CD4-positive, alpha-beta T cell treated with Interferon alpha-2 for 1 hour (primary cell): ENCODE measurements at regions not wholly inside any gene's neighbourhood (a gene's known extent, or its start where the extent isn't known, plus 50 kb on each side); places are given as distances from the start of the nearest gene placed in this dataset.
"Not testable (repeated sequence)": the region's sequence is repeated elsewhere in the genome, so short reads cannot be mapped to it uniquely, and the experiment has no call there.

Source experiments
- DNase-seq, 2 donors: peaks; one replicate each; pipeline ENCODE4 v3.0.0-alpha.2; 2020 to 2022

- DNase-seq: no peak
These were observed 76.7 kb upstream of the DRD5 start for GRCh38 chr4:9704551-9705332.

DNA sequence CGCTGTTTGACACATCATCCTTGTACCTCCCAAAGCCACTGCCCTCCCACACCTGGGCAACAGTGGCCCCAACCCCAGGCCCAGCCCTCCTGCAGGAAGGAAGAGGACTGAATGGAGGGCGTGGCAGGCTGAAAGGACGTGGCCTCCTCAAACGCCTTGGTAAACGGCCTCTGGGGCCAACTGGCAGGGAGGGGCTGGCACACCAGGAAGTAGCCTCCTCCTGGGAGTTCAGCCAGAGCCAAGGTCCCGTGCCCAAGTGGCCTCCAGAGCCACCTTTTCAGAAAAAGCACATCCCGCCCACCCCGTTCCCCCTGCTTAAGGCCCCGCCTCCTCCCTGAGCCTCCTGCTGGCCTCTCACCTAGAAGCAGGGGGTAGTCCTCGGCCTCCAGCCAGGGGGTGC is 74.2 kb upstream of the DRD5 start:
- not testable (repeated sequence) for DNase-seq

- not testable (repeated sequence) for DNase-seq
These were observed 73.5 kb upstream of the DRD5 start for GRCh38 chr4:9707936-9708335.

DNA sequence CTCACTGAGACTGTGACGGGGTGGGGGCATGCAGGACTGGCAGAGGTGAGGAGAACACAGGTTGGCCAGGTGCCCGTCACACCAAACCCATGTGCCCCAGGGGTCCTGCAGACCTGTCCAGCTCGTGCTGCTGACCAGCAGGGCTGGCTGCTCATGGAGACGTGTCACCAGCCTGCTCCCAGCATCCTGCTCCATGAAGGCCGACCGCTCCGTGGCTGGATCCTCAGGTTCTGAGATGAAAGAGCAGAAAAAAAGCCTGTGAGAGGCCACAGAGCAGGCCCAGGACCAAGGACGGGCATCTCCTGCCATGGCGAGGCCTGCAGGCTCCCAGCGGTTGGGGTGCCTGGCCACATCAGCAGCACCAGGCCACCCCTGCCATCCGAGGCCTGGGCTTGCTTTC is 71.7 kb upstream of the DRD5 start:
- no peak for DNase-seq

DNA sequence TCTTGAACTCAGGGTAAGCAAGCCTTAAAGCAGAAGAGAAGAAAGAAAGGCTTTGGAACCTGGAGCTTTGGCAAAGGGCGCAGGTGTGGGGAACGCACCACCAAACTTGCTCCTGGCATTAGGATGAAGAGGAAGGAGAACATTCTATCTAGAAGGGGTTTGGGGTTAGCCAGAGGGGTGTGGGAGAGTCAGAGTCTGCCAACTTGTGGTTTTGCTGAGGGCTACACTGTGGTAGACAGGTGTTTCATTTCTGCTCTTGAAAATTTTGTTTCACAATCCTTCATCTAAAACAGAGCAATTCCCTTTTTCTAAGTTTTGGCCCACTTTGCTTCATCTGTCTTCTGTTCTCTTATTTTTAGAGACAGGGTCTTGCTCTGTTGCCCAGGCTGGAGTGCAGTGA is 66.2 kb upstream of the DRD5 start:
- DNase-seq: not testable (repeated sequence)

DNA sequence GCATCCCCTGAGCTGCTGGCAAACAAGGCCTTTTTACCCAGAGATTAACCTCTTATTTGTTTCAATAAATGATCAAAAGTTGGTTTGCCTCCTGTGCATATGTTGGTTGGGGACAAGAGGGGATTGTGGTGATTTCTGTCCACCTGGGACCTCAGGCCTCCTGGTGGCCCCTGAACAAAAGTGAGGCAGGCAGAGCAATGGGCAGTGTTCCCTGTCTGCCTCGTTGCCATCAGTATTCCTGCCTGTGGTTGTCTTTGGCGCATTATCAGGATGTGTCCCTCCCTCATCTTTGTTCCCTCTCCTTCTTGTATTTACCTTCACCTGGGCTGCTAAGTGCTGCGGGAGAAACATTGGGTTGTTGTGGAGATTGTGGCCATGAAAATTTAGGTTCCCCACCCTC is 65.3 kb upstream of the DRD5 start:
- DNase-seq: no peak

DNA sequence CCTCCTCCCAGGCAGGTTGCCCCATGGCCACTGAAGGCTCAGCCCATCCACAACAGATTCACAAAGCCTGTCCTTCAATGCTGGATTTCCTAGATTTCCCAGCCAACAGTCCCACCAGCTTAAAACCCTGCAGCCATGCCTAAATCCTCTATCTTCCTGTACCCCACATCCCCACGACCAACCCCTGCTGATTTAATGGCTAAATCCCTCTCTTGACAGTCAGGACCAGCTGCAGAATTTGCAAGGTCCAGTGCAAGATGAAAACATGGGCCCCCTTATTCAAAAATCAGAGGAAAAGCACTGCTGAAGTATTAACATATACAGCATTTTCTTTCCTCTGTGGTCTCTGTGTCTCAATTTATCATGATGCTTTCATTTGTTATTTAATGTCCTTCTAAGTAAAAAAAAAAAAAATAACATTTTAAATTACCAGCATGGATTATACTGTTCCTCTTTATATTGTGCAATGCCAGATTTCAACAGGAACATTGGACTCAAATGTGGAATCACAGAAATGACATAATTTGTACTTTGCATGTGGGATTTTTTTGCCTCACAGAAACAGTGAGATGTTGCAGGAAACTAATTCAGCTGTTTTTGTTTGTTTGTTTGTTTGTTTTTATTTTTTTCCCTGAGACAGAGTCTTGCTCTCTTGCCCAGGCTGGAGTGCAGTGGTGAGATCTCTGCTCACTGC is 63.0 kb upstream of the DRD5 start:
- not testable (repeated sequence) for DNase-seq

GRCh38 chr4:9722131-9722530 is 59.3 kb upstream of the DRD5 start:
- not testable (repeated sequence) for DNase-seq
